ENCODE measurements at regions not wholly inside any gene's neighbourhood (a gene's known extent, or its start where the extent isn't known, plus 50 kb on each side); places are given as distances from the start of the nearest gene placed in this dataset.

GRCh38 chr4:123802933-123803332 is 406.3 kb downstream of the SPRY1 start:
- H2AFZ ChIP-seq (ENCODE audit: low read depth) = no peak overlapping the region
- H3K27me3 ChIP-seq (ENCODE audit: insufficient read depth) = no peaks in the 10 kb centered on the region
- H3K4me2 ChIP-seq = no peak overlapping the region
- no peaks in the 10 kb centered on the region for H3K9me2 ChIP-seq
- POLR2A ChIA-PET = no interaction called here
- TF ChIP-seq EP300 (IDR thresholded peaks at IDR 0.05; ENCODE audit: borderline replicate concordance in 1 of 2, low read depth in 1 of 2, low read length in 1 of 2) (no peak), RCOR1 (IDR thresholded peaks at IDR 0.05; ENCODE audit: low read length) (no peak), TEAD4 (IDR thresholded peaks at IDR 0.05; ENCODE audit: borderline replicate concordance, insufficient read depth) (no peak), FOXM1 (IDR thresholded peaks at IDR 0.05; ENCODE audit: low read depth) (no peak), CHD2 (IDR thresholded peaks at IDR 0.05; ENCODE audit: low read length, partially characterized antibody) (no peak), FOXJ3 (CRISPR knock-in tag; IDR thresholded peaks at IDR 0.05) (no peak), MEF2A (IDR thresholded peaks at IDR 0.05; ENCODE audit: borderline replicate concordance, low read depth) (no peak)
- no peak overlapping the region for H3K4me3 ChIP-seq (ENCODE audit: low read depth in 2 of 2, low read length in 1 of 2)
- no peaks in the 10 kb centered on the region for H3K36me3 ChIP-seq (replicated peaks in 1 of 2; ENCODE audit: control insufficient read depth in 1 of 2, insufficient read depth in 2 of 2, low read length in 1 of 2)
- no peak overlapping the region for H3K9ac ChIP-seq
- peaks cover 0 to 5% of the 10 kb centered on the region in 2 experiments for H3K4me1 ChIP-seq (ENCODE audit: control insufficient read depth in 1 of 2, insufficient read depth in 2 of 2, low read depth in 1 of 2, low read length in 1 of 2)
- 53% methylated on average over 2 of the region's 2 CpGs for WGBS (ENCODE audit: low lambda C conversion rate)
- no peaks in the 10 kb centered on the region for H3F3A ChIP-seq (replicated peaks; ENCODE audit: insufficient read depth)
- H3K9me3 ChIP-seq = 0 out of 2 replicates have a peak, but pooled peaks cover 3% of the 10 kb centered on the region
- H3K79me2 ChIP-seq (ENCODE audit: insufficient read depth) = no peaks in the 10 kb centered on the region
- CTCF ChIA-PET = interaction anchor here (0.6 to 1.0 kb wide), 2 partner anchors 12 to 93 kb away, joined by 3 read pairs; no protein-coding TSS in a partner anchor
- H3K27ac ChIP-seq (ENCODE audit: low read depth in 2 of 2, low read length in 1 of 2) = no peak overlapping the region
- H4K20me1 ChIP-seq (ENCODE audit: insufficient read depth) = no peaks in the 10 kb centered on the region
- no peak for DNase-seq

- WGBS (ENCODE audit: low lambda C conversion rate) = 85% methylated on average over 3 of the region's 3 CpGs
- CTCF ChIA-PET = interaction anchor here (0.9 kb wide), 1 partner anchor 307 kb away, joined by 3 read pairs; no protein-coding TSS in a partner anchor
Observed at GRCh38 chr4:123804196-123804721, 407.7 kb downstream of the SPRY1 start.

More at GRCh38 chr4:123804196-123804721, 407.7 kb downstream of the SPRY1 start:
- no peaks in the 10 kb centered on the region for H3F3A ChIP-seq (replicated peaks; ENCODE audit: insufficient read depth)
- H3K4me3 ChIP-seq (ENCODE audit: low read depth in 2 of 2, low read length in 1 of 2) = no peak overlapping the region
- H3K27ac ChIP-seq (ENCODE audit: low read depth in 2 of 2, low read length in 1 of 2) = no peak overlapping the region
- POLR2A ChIA-PET = no interaction called here
- no peak overlapping the region for H3K9ac ChIP-seq
- no peaks in the 10 kb centered on the region for H3K36me3 ChIP-seq (replicated peaks in 1 of 2; ENCODE audit: control insufficient read depth in 1 of 2, insufficient read depth in 2 of 2, low read length in 1 of 2)
- no peak for DNase-seq
- peaks cover 0 to 5% of the 10 kb centered on the region in 2 experiments for H3K4me1 ChIP-seq (ENCODE audit: control insufficient read depth in 1 of 2, insufficient read depth in 2 of 2, low read depth in 1 of 2, low read length in 1 of 2)
- H4K20me1 ChIP-seq (ENCODE audit: insufficient read depth) = no peaks in the 10 kb centered on the region
- no peaks in the 10 kb centered on the region for H3K79me2 ChIP-seq (ENCODE audit: insufficient read depth)
- no peaks in the 10 kb centered on the region for H3K9me3 ChIP-seq
- no peak for TF ChIP-seq USF2 (IDR thresholded peaks at IDR 0.05; ENCODE audit: borderline replicate concordance, low read depth, low read length)
- no peak for TF ChIP-seq POLR2AphosphoS5 (IDR thresholded peaks at IDR 0.05; ENCODE audit: low read depth, low read length)
- no peak for TF ChIP-seq MEF2A (IDR thresholded peaks at IDR 0.05; ENCODE audit: borderline replicate concordance, low read depth)
- TF ChIP-seq ELF1 (IDR thresholded peaks at IDR 0.05) = no peak
- TF ChIP-seq IRF3 (IDR thresholded peaks at IDR 0.05; ENCODE audit: low read depth, low read length) = no peak
- TF ChIP-seq GATA2 (CRISPR knock-in tag; IDR thresholded peaks at IDR 0.05) = no peak
- no peak for TF ChIP-seq TCF12 (IDR thresholded peaks at IDR 0.05)
- no peak for TF ChIP-seq FOXJ3 (CRISPR knock-in tag; IDR thresholded peaks at IDR 0.05)
- H3K9me2 ChIP-seq = no peaks in the 10 kb centered on the region
- H3K4me2 ChIP-seq = no peak overlapping the region
- no peaks in the 10 kb centered on the region for H3K27me3 ChIP-seq (ENCODE audit: insufficient read depth)
- no peak overlapping the region for H2AFZ ChIP-seq (ENCODE audit: low read depth)

All from SK-N-SH (cell line).